Stimulated activated naive CD8-positive, alpha-beta T cell treated with anti-CD3 and anti-CD28 coated beads, Interleukin-15, amount 100 ng/mL, for 72 hours (primary cell): ENCODE measurements at regions not wholly inside any gene's neighbourhood (a gene's known extent, or its start where the extent isn't known, plus 50 kb on each side); places are given as distances from the start of the nearest gene placed in this dataset.

Experiments
- ATAC-seq: fragments of 150-1000 bp; cut with Tn5 transposase; 2 replicates; pipeline ENCODE4 v1.10.0; 2021; ENCODE audit warnings: mild to moderate bottlenecking, moderate library complexity
- DNase-seq, 2 donors: peaks; one replicate each; pipeline ENCODE4 v3.0.0; 2021 to 2022
- H3K27ac Mint-ChIP-seq, 2 donors: one replicate each; pipeline ENCODE4 v1.8.0; 2022; ENCODE audit warnings: mild to moderate bottlenecking in 2 of 2, mixed read lengths in 2 of 2, moderate library complexity in 2 of 2
- H3K27me3 Mint-ChIP-seq: one replicate; pipeline ENCODE4 v1.8.0; 2022; ENCODE audit warnings: mixed read lengths
- H3K4me1 Mint-ChIP-seq: one replicate; pipeline ENCODE4 v1.8.0; 2022; ENCODE audit warnings: mild to moderate bottlenecking, mixed read lengths
- H3K4me3 Mint-ChIP-seq, 2 donors: one replicate each; pipeline ENCODE4 v1.8.0; 2022; ENCODE audit warnings: mild to moderate bottlenecking in 2 of 2, mixed read lengths in 2 of 2, moderate library complexity in 1 of 2
- H3K9me3 Mint-ChIP-seq, 2 donors: one replicate each; pipeline ENCODE4 v1.8.0; 2022; ENCODE audit warnings: mixed read lengths in 2 of 2

GRCh38 chr10:27451054-27451453 lies 53.0 kb upstream of the RAB18 start:
- ATAC-seq (no peak), DNase-seq (no peak)
- no peaks in the 10 kb centered on the region for H3K9me3 Mint-ChIP-seq
- no peak overlapping the region for H3K27ac Mint-ChIP-seq
- H3K27me3 Mint-ChIP-seq, result no peaks in the 10 kb centered on the region
- H3K4me1 Mint-ChIP-seq, result peaks cover 12% of the 10 kb centered on the region
- H3K4me3 Mint-ChIP-seq, result no peak overlapping the region

DNA sequence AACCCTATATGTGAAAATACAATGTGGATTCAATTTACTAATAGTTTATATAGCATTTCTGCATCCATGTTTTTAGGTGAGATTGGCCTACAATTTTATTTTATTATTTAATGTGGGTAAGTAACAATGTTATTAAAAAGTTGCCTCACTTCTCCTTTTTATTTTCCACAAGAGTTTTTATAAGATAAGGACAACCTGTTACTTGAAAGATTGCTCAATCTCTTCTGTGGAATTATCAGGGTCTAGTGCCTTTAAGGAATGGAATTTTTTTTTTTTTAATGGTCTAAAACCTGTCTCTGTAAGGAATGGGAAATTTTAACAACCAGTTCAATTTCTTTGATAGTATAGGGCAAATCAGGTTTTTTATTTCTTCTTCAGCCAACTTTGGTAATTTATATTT lies 53.9 kb upstream of the RAB18 start:
- ATAC-seq, result no peak
- H3K9me3 Mint-ChIP-seq, result no peaks in the 10 kb centered on the region

DNA sequence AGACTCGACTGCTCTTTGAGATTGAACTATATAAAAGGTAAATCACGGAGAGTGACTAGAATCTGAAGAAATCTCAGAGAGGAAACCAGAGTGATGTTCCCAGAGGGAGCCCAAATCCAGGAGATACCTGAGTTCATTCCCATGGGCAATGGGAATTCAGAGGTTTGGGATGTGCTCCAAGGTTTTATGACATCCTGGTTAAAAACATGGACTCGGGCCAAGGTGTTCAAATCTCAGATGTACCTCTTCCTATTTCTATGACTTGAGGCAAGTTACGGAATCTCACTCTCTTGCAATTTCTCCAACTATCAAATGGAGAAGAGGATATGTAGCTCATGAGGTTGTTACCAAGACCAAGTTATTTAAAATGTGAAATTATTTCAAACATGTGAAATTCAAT lies 54.5 kb upstream of the RAB18 start:
- ATAC-seq, result no peak
- DNase-seq, result no peak

More for the DNA sequence above, 53.9 kb upstream of the RAB18 start:
- peaks cover 12% of the 10 kb centered on the region for H3K4me1 Mint-ChIP-seq
- H3K27me3 Mint-ChIP-seq, result no peaks in the 10 kb centered on the region
- DNase-seq, result no peak
- H3K4me3 Mint-ChIP-seq, result no peak overlapping the region
- no peak overlapping the region for H3K27ac Mint-ChIP-seq

GRCh38 chr10:27448921-27449320 lies 55.2 kb upstream of the RAB18 start:
- peaks cover 12% of the 10 kb centered on the region for H3K4me1 Mint-ChIP-seq
- H3K4me3 Mint-ChIP-seq, result no peak overlapping the region
- no peak for DNase-seq
- no peak overlapping the region for H3K27ac Mint-ChIP-seq
- H3K9me3 Mint-ChIP-seq, result no peaks in the 10 kb centered on the region
- no peak for ATAC-seq
- no peaks in the 10 kb centered on the region for H3K27me3 Mint-ChIP-seq

More for the DNA sequence above, 54.5 kb upstream of the RAB18 start:
- Mint-ChIP-seq H3K4me1 (peaks cover 12% of the 10 kb centered on the region), H3K27ac (no peak overlapping the region), H3K9me3 (no peaks in the 10 kb centered on the region), H3K4me3 (no peak overlapping the region), H3K27me3 (no peaks in the 10 kb centered on the region)

- Mint-ChIP-seq H3K27me3 (no peaks in the 10 kb centered on the region), H3K4me1 (peaks cover 12% of the 10 kb centered on the region), H3K27ac (no peak overlapping the region), H3K9me3 (no peaks in the 10 kb centered on the region), H3K4me3 (no peak overlapping the region)
- ATAC-seq (no peak), DNase-seq (no peak)
These were observed 56.6 kb upstream of the RAB18 start for GRCh38 chr10:27447540-27447939.

GRCh38 chr10:27446091-27446918 lies 57.8 kb upstream of the RAB18 start:
- ATAC-seq (peak; percentile 62), DNase-seq (no peak)
- Mint-ChIP-seq H3K4me3 (peak overlapping the region in 1 of 2 donors; percentile 43), H3K27ac (no peak overlapping the region), H3K27me3 (no peaks in the 10 kb centered on the region), H3K4me1 (peaks cover 12% of the 10 kb centered on the region), H3K9me3 (no peaks in the 10 kb centered on the region)

- no peak for ATAC-seq
- H3K27ac Mint-ChIP-seq, result no peak overlapping the region
These were observed 59.0 kb upstream of the RAB18 start for GRCh38 chr10:27445070-27445469.

DNA sequence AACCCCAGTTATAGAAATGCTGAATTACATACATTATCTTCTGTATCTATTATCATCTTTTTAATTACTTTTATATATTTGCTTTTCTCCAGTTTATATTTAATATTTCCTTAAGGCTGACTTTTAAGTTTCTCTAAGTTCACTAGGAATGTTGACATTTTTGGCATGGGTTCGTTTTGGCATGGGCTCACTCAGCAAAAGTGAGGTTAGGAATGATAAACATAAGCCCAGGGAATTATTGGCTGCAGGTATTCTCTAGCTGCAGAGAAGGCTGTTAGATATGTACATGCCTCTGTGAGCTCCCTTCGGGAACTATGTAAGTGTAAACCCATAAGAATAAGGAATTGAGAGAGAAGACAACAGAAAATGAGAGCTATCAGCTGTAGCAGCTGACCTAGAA lies 63.6 kb upstream of the RAB18 start:
- Mint-ChIP-seq H3K9me3 (no peaks in the 10 kb centered on the region), H3K4me1 (no peaks in the 10 kb centered on the region), H3K27me3 (no peaks in the 10 kb centered on the region), H3K4me3 (no peak overlapping the region), H3K27ac (no peak overlapping the region)
- no peak for ATAC-seq
- no peak for DNase-seq

More at GRCh38 chr10:27445070-27445469, 59.0 kb upstream of the RAB18 start:
- DNase-seq, result no peak
- Mint-ChIP-seq H3K4me3 (no peak overlapping the region), H3K4me1 (peaks cover 12% of the 10 kb centered on the region), H3K27me3 (no peaks in the 10 kb centered on the region), H3K9me3 (no peaks in the 10 kb centered on the region)

GRCh38 chr10:27440021-27440420 lies 64.1 kb upstream of the RAB18 start:
- no peak overlapping the region for H3K4me3 Mint-ChIP-seq
- no peak overlapping the region for H3K27ac Mint-ChIP-seq
- ATAC-seq (no peak), DNase-seq (no peak)
- H3K27me3 Mint-ChIP-seq, result no peaks in the 10 kb centered on the region
- no peaks in the 10 kb centered on the region for H3K4me1 Mint-ChIP-seq
- no peaks in the 10 kb centered on the region for H3K9me3 Mint-ChIP-seq

DNA sequence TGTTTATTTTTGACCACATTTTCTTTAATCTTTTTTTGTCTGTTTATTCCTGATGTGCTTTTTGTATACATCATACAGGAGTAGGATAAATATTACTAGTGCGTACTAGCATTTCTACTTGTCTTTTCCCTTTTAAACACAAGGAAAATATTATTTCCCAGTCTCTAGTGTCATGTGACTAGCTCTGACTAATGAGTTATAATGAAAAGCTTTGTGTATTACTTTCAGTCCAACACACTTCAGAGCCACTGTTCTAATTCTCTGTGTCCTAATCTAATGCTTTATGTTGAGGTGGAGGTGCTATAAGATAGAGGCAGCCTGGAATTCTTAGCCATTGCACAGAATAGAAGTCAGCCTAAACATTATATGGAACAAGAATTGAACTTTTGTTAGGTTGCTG lies 65.0 kb upstream of the RAB18 start:
- H3K4me3 Mint-ChIP-seq, result no peak overlapping the region
- no peak for ATAC-seq
- no peaks in the 10 kb centered on the region for H3K9me3 Mint-ChIP-seq
- no peaks in the 10 kb centered on the region for H3K4me1 Mint-ChIP-seq
- H3K27ac Mint-ChIP-seq, result no peak overlapping the region
- DNase-seq, result no peak
- no peaks in the 10 kb centered on the region for H3K27me3 Mint-ChIP-seq

DNA sequence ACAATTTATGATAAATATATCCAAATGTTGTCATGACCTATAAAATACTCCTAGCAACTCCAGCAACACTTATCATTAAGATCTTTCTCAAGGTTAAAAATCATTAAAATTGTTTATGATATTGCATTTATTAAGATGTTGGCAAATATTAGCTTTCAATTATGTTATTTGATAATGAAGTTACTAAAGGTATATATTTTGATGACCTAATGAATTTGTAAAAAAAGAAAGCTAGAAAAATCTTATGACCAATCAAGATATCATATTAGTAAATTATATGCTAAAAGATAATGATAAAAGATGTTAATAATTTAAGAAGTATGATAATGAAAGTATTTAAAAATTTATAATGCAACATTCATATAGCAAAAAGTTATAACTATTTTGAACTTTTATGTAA lies 66.3 kb upstream of the RAB18 start:
- no peaks in the 10 kb centered on the region for H3K4me1 Mint-ChIP-seq
- DNase-seq (no peak), ATAC-seq (no peak)
- H3K9me3 Mint-ChIP-seq, result no peaks in the 10 kb centered on the region
- H3K4me3 Mint-ChIP-seq, result no peak overlapping the region
- H3K27me3 Mint-ChIP-seq, result no peaks in the 10 kb centered on the region
- no peak overlapping the region for H3K27ac Mint-ChIP-seq

GRCh38 chr10:27436710-27437109 lies 67.4 kb upstream of the RAB18 start:
- Mint-ChIP-seq H3K27ac (no peak overlapping the region), H3K4me3 (no peak overlapping the region), H3K4me1 (no peaks in the 10 kb centered on the region), H3K27me3 (no peaks in the 10 kb centered on the region), H3K9me3 (no peaks in the 10 kb centered on the region)
- ATAC-seq (no peak), DNase-seq (no peak)

- DNase-seq, result no peak
- Mint-ChIP-seq H3K27me3 (no peaks in the 10 kb centered on the region), H3K4me1 (no peaks in the 10 kb centered on the region), H3K4me3 (no peak overlapping the region), H3K27ac (no peak overlapping the region), H3K9me3 (no peaks in the 10 kb centered on the region)
- no peak for ATAC-seq
These were observed 70.1 kb upstream of the RAB18 start for GRCh38 chr10:27433976-27434375.

DNA sequence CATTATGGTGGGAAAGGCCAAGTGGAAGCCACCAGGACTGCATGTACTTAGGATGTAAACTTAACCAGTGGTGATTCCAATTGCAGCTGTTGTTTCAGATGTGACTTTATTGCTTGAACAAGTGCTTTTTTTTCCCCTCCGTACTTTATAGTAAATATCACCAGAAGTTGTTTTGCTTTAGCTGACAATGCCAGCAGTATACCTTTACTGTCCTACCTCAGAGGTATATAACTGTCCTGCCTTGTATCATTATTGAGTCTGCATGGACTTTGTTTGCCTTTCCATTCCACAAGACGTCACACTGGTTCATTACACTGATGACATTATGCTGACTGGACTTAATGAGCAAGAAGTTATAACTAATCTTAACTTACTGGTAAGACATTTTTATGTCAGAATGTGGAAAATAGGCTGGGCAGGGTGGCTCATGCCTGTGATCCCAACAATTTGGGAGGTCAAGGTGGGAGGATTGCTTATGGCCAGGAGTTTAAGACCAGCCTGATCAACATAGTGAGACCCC lies 77.1 kb upstream of the RAB18 start:
- Mint-ChIP-seq H3K4me1 (no peaks in the 10 kb centered on the region), H3K9me3 (no peaks in the 10 kb centered on the region), H3K27ac (no peak overlapping the region), H3K4me3 (no peak overlapping the region), H3K27me3 (no peaks in the 10 kb centered on the region)
- no peak for DNase-seq
- no peak for ATAC-seq

- no peak for ATAC-seq
- Mint-ChIP-seq H3K4me3 (peak overlapping the region; percentile 15 to 41), H3K9me3 (no peaks in the 10 kb centered on the region), H3K27me3 (peaks cover 25% of the 10 kb centered on the region), H3K4me1 (no peaks in the 10 kb centered on the region), H3K27ac (no peak overlapping the region)
- no peak for DNase-seq
These were observed 90.2 kb upstream of the RAB18 start for GRCh38 chr10:27413831-27414348.

DNA sequence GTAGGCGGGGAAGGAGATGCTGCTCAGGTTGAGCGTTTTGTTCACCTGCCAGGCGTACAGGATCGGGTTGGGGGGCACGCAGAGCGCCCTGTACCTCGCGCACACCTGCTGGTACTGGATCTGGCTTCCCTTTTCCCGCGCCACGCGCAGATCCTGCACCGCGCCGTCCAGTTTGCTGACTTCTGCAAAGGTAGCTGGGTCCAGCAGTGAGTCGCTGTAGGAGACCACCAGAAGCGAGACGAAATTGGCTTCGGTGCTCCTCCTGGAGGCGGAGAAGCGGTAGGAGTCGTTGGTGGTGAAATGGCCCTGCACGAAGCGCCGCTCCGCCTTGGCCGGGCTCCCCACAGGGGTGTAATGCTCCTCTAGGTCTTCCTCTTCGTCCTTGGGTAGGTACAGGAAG lies 90.7 kb upstream of the RAB18 start:
- H3K27ac Mint-ChIP-seq, result no peak overlapping the region
- no peaks in the 10 kb centered on the region for H3K4me1 Mint-ChIP-seq
- no peak for DNase-seq
- H3K4me3 Mint-ChIP-seq, result no peak overlapping the region
- no peaks in the 10 kb centered on the region for H3K9me3 Mint-ChIP-seq
- ATAC-seq, result peak; percentile 26
- H3K27me3 Mint-ChIP-seq, result peaks cover 25% of the 10 kb centered on the region
